ENCODE measurements at regions not wholly inside any gene's neighbourhood (a gene's known extent, or its start where the extent isn't known, plus 50 kb on each side); places are given as distances from the start of the nearest gene placed in this dataset.

- DNase-seq (ENCODE audit: low read depth in 2 of 2), result no peak
Measured at GRCh38 chr5:159698322-159698721, 218.0 kb upstream of the ADRA1B start.

DNA sequence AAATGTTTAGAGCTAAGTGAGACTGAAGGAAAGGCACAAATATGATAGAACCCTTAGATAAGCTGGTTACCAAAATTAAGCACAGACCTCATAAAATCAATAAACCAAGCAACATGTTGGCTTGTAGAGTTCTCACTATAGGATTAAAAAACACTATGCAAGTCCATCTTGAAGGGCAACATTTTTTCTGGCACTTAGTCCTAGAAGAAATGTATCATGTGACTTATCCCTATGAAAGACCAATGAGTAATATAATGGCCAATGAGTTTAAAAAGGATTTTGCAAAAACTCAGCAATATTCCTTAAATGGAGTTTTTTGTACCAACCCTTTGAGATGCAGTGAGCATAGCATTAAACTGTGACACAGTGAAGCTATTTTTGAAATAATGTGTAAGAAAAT, 216.3 kb upstream of the ADRA1B start:
- no peak for DNase-seq (ENCODE audit: low read depth in 2 of 2)

DNA sequence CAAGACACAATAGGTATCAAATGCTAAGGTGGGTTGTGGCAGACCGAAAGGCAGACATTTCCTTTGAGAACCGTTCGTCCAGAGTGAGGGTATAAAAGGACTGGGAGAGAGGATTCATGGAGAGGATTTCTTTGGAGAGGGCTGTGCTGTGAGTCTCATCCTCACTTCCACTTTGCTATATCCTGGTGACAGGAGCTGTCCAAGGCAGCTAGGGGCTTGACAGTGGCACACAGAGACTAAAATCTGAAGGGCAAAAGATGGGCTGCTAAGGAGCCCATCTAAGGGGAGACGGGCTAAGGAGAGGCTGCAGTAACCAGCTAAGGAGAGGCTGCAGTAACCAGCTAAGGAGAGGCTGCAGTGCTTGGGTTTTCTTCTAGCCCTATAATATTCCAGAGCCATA, 214.0 kb upstream of the ADRA1B start:
- DNase-seq (ENCODE audit: low read depth in 2 of 2), result no peak

DNA sequence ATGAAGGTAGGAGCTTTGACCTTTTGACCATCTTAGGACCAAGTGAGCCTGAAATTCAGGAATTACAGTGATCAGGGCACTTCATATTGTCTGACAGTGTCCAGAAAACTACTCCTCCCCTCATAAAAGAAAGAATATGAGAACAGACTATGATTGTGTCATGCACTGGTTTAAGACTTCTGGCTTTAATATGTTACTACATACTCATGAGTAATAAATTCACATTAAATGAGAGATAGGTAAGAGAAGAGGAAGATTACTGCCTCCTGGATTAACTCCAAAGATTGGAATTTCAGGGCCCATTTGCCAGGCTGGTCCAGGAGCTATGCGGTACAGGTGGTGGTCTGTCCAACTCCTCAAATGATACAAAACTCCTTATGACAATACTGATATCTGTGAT, 213.5 kb upstream of the ADRA1B start:
- DNase-seq (ENCODE audit: low read depth in 2 of 2), result no peak

DNA sequence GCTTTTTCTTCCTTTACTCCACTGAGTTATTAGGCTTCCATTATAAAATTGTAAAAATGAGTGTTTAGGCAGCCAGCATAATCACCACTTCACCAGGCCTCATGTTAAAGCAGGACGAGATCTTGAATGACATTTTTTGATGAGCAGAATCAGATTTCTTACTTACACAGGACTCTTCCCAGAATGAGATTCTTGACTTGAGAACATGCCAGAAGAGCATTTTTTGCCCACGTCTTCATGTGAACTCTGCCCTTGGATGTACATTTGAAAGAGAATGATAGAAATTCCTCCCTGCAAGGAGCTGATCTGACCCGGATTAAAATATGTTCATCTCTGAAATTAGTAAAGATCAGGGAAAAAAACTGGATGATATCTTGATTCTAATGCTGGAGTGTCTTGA, 212.1 kb upstream of the ADRA1B start:
- DNase-seq (ENCODE audit: low read depth in 2 of 2), result no peak

GRCh38 chr5:159705948-159706347, 210.3 kb upstream of the ADRA1B start:
- DNase-seq (ENCODE audit: low read depth in 2 of 2), result no peak

DNA sequence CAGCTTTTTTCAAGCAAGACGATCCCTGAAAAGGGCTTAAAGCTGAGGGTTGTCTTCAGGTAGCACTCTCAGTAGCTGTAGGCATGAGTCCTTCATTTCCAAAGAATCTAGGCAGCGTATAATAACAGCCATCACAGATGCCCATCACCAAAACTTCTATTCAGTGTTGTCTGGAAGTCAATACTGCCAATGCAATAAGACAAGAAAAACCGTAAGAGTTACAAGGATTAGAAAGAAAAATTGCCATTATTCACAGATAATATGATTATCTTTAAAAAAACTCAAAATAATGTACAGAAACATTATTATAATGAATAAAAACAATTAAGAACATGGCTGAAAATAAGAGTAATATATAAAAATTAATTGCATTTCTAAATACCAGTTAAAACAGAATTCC, 208.2 kb upstream of the ADRA1B start:
- DNase-seq (ENCODE audit: low read depth in 2 of 2), result no peak

GRCh38 chr5:159712672-159713071, 203.6 kb upstream of the ADRA1B start:
- DNase-seq (ENCODE audit: low read depth in 2 of 2), result no peak

DNA sequence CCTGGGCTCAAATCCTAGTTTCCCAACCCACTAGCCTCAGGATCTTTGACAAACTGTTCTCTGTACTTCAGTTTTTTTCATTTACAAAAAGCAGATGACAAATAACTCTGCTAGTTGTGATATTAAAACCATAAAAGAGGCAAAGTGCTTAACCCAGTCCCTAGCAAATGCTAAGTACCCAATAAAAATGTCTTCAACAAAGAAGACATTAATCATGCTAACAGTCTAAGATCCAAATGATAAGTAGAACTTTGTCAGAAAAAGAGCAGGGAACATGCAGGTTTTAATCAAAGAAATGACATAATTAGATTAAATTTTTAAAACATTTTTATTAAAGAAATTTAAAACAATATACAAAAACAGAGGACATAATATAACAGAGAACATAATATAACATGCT, 203.0 kb upstream of the ADRA1B start:
- no peak for DNase-seq (ENCODE audit: low read depth in 2 of 2)

DNA sequence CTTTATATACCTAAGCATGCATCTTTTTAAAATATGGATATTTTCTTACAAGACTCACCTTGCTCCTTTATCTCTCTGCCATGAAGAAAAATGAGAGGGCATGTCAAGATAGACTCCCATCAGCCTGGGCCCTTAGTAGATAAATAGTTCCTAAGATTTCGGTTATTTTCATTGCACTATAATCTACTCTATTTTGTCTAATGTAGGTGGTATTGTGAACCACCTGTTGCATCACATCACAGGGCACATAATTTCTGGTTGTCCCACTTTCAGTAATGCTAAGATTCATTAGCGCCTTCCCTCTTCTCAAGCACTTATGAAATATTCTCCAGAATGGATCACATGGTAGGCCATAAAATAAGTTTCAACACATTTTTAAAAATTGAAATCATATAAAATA, 202.5 kb upstream of the ADRA1B start:
- DNase-seq (ENCODE audit: low read depth in 2 of 2), result no peak

DNA sequence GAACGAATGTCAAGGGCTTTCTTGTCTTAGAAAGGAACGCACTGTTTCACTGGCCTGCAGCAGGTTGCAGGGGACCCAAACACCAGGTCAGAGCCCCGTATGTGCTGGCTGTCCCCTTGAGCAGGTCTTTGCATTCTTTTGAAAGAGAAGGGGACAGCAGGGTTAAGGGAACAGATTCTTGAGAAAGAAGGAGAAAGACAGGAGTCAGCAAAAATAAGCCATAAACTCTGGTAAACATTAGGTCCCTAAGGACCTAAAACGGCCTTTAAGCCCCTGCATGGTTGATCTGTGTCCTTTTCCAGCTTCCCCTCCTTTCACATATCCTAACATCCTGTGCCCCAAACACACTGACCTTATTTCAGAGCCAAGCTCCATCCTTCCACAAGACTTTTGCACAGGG, 190.8 kb upstream of the ADRA1B start:
- DNase-seq (ENCODE audit: low read depth in 2 of 2), result no peak

DNA sequence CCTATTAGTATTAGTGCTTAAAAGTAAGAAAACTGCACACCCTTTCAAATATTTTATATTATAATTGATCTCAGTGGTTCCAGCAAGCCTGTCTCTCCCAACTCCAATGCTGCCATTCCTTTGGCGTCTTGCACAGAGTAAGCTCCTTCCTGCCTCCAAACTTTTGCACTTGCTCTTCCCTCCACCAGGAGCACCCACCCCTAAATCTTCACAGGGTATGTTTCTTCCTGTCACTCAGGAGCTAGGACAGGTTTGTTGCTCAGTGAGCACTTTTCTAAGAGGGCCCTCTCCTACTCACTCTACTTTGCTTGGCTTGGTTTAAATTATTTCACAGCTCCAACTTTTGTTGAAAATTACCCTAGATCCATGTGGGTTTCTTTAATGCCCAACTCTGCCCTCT, 189.1 kb upstream of the ADRA1B start:
- DNase-seq (ENCODE audit: low read depth in 2 of 2), result no peak

DNA sequence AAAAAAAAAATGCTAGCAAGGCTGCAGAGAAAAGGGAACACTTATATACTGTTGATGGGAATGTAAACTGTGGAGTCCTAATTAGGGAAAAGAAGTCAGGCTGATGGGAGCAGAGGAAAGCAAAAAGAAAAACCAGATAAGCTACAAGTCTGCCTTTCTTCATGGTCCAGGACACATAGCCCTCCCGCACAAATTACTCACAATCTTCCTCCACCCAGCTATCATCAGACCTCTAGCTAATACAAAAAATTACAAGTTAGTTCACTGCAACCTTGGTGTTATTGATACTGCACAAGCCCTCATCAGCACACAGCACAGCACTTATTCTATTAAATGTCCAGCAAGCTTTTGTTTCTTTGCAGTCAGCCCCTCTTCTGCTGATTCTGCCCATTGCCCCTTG, 186.0 kb upstream of the ADRA1B start:
- DNase-seq (ENCODE audit: low read depth in 2 of 2), result no peak

- DNase-seq (ENCODE audit: low read depth in 2 of 2), result no peak
Measured at GRCh38 chr5:159732220-159732619, 184.1 kb upstream of the ADRA1B start.

DNA sequence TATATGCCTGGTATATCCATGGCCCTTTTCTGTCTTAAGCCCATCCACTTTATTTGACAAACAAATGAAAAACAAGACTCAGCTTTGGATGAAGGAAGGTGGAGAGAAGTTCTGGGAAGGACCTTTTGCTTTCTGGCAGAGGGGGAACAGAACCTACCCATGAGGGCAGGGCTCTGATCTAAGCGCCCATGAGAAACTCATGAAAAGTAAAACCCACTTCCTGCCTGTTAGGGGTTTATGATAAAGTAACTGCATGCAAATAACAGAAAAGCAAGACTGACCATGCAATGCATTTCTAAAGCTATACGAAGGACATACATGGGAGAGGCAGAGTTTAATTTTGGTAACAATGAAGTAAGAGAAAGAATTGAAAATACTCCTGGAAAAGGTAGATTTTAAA, 181.9 kb upstream of the ADRA1B start:
- no peak for DNase-seq (ENCODE audit: low read depth in 2 of 2)

DNA sequence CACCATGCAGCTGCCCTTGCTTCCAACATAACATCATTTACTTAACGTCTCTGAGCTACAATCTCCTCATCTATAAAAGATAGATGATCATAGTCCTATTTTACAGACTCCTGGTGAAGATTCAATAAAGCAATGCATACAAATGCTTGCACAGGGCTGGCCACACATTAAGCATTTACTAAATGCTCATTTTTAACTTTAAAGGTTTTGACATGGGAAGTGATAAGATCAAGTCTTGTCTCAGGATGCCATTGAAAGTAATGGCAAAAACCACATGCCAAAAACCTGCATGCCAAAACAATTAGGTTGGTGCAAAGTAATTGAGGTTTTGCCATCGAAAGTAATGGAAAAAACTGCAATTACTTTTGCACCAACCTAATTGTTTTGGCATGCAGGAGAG, 181.2 kb upstream of the ADRA1B start:
- DNase-seq (ENCODE audit: low read depth in 2 of 2), result no peak

DNA sequence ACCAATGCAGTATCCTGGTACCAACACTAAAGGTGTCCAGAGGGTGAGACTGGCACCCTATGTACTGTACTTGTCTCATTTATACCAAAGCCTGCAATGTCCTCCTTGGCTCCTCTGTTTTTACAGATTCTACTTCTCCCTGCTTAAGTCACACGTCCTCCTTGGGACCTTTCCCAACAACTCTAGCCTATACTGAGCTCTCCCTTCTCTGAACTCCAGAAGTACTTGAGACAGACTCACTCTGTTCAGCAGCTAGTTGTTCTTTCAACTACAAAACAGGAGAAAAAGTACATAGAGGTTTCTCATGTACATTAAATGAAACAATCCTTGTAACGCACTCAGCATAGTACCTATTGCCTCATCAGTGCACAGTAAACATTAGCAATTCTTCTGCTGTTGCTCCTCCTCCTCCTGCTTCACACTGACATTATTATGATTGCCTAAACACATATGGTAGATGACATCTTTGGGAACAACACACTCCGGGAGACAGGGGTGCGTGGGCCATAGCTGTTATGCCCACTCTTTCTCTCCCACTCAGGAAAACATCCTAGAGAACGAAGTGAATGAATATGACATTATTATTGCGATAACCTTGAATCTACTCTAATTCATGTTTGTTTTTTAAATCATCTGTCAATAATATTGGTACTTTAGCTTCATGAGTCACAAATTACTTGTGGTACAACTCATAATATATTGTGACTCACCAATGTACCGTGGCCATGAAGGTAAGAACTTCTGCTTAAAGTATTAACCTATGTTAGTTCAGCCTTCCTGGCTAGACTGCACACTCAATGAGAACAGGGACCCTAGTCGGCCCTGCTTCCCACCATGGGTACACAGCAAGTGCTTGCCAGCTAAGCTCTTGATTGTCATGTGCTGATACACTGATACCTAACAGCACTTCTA, 180.3 kb upstream of the ADRA1B start:
- DNase-seq (ENCODE audit: low read depth in 2 of 2), result no peak

DNA sequence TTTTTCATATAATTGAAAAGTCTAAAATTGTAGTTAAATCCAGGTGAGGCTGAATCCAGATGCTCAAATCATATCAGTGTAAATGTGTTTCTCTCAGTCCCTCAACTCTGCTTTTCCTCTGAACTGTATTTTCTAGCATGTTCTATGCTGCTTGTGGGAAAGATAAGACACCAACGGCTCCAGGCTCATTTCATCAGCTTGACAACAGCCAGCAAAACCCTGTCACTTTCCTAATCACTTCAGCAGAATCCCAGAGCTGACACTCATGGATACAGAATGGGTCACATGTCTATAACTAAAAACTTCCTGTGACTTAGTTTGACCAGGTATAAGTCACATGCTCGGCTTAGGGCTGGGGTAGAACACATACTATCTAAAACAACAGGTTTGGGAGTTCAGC, 179.4 kb upstream of the ADRA1B start:
- no peak for DNase-seq (ENCODE audit: low read depth in 2 of 2)

DNA sequence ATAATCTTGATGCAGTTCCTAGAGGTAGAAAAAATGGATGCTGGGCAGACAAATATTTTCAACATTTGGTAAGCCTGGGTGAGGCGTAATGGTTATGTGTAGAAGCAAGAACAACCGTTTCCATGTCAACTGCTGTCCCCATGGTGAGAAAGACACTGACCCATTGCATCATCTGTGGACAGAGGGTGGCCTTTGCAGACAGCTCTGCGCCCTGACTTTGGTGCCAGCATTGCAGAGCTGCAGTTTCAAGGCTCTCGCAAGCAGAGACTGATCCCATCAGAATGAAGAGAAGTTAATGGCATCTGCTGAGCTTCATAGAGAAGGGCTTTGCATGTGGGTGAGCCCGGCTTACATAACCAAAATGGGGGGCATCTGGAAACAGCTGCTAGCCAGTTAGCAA, 179.0 kb upstream of the ADRA1B start:
- no peak for DNase-seq (ENCODE audit: low read depth in 2 of 2)

DNA sequence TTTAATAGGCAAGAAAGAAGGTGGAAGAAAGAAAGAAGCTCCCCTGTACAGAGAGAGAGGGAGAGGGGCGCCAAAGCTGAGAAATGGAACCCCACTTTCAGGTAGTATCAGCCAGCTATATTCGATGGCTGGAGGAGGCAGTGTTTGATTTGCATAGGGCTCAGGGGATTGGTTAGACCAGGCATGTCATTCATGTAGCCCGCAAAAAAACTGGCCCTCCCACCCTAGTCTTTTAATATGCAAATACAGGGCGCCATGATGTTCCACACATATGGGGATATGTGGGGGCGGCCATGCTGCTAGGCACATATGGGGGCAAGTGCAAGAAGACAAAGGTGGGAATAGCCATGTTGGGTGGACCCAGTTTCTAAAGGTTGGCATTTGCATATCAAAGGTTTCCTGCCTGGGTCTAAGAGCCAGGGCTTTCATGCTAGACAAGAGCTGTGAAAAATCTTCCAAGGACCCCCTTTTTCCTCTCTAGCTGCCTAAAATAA, 174.4 kb upstream of the ADRA1B start:
- no peak for DNase-seq (ENCODE audit: low read depth in 2 of 2)

GRCh38 chr5:159743234-159743633, 173.0 kb upstream of the ADRA1B start:
- no peak for DNase-seq (ENCODE audit: low read depth in 2 of 2)

GRCh38 chr5:159746707-159747106, 169.6 kb upstream of the ADRA1B start:
- no peak for DNase-seq (ENCODE audit: low read depth in 2 of 2)

DNA sequence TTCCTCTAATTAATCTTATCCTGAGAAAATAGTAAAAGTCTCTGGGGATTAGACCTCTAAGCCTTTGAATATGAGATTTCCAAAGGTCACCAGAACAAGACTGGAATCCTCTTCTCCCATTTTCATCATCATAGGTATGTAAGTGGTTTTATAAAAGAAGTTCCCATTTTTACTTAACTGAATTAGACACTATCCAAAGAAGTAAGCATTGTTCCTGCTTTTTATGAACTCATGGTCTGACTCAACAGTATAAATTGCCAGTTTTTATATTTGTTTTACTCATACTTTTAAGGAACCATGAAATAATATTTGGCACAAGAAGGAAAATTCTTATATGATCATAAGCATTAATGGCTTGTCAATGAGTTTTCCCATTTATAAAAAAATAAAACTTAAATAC, 167.1 kb upstream of the ADRA1B start:
- no peak for DNase-seq (ENCODE audit: low read depth in 2 of 2)

DNA sequence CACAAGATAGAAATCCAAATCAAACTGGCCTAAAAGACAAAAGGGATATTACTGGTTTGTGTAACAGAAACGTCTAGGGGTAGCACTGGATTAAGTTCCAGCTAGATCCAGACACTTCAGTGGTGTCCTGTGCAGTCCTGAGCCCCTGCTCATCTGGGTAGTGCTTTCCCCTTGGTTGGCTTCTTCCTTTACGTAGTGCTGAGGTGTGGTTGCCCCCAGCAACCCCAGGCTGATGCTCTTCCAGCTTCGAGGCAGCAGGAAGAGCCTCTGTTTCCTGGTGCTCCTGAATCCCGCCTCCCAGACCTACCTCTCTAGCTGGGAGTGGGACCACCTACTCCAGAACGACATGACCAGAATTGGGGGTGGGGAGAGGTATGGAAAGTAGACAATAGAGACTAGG, 166.1 kb upstream of the ADRA1B start:
- DNase-seq (ENCODE audit: low read depth in 2 of 2), result no peak
